Hippocampal formation (tissue), 2 donors: ENCODE measurements at regions not wholly inside any gene's neighbourhood (a gene's known extent, or its start where the extent isn't known, plus 50 kb on each side); places are given as distances from the start of the nearest gene placed in this dataset.
"Not testable (repeated sequence)": the region's sequence is repeated elsewhere in the genome, so short reads cannot be mapped to it uniquely, and the experiment has no call there.

Source experiments
- DNase-seq, 2 donors: peaks; one replicate each; lab custom pipeline; 2025; lab: John Stamatoyannopoulos, UW

- no peak for DNase-seq
Observed at GRCh38 chr18:71249791-71250190, 960.9 kb downstream of the SOCS6 start.

GRCh38 chr18:71242981-71243380 is 954.1 kb downstream of the SOCS6 start:
- DNase-seq = no peak

- DNase-seq = no peak
Observed at GRCh38 chr18:71238974-71239624, 950.3 kb downstream of the SOCS6 start.

DNA sequence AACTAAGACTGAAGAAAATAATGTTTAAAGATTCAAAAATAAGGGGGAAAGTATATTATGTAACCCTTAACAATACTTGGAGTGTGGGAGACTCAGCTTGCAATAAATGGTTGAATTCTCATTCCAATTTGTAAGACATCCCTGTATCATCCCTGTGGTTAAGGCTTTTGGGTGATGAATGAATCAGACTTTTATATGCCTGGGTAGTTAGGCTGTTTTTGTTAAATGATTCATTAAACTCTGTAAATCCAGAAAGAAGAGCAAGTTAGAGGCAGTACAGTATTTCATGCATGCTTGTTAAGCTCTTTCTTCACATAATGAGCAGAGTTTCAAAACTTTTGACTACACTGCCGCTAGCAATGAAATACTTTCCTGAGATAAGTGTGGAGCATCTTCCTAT is 948.8 kb downstream of the SOCS6 start:
- no peak for DNase-seq

- DNase-seq = no peak
Observed at GRCh38 chr18:71233177-71233576, 944.3 kb downstream of the SOCS6 start.

- DNase-seq = no peak
Observed at GRCh38 chr18:71223486-71223885, 934.6 kb downstream of the SOCS6 start.

DNA sequence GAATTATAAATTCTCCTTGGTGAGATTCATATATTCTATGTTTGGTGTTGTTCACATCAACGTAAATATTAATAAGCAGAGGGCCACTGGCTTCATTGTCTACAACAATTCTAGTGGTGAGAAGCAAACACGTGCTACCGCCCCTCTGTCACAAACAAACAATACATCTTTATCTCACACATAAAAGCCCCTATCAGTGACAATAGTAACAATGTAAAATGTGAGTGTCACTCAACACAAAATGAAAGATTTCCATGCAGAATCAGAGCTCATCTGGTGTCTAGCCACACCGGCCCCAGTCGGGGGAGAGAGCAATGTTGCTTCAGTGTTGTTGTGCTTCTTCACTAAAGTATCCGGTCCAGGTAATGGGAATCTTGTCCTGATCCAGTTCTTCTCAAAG is 932.6 kb downstream of the SOCS6 start:
- DNase-seq = peak; percentile 2 to 12

- not testable (repeated sequence) for DNase-seq
Observed at GRCh38 chr18:71212739-71213138, 923.9 kb downstream of the SOCS6 start.

DNA sequence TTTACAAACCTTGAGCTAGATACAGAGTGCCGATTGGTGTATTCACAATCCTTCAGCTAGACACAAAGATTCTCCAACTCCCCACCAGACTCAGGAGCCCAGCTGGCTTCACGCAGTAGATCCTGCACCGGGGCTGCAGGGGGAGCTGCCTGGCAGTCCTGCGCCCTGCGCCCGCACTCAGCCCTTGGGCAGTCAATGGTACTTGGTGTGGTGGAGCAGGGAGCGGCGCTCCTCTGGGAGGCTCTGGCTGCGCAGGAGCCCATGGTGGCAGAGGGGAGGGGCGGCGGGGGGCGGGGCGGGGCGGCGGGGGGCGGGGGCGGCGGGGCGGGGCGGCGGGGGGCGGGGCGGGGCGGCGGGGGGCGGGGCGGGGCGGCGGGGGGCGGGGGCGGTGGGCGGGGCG is 923.4 kb downstream of the SOCS6 start:
- DNase-seq = no peak

GRCh38 chr18:71209944-71210343 is 921.1 kb downstream of the SOCS6 start:
- DNase-seq = no peak

GRCh38 chr18:71194438-71194837 is 905.6 kb downstream of the SOCS6 start:
- no peak for DNase-seq

- peak; percentile 15 to 45 for DNase-seq
Observed at GRCh38 chr18:71189581-71189980, 900.7 kb downstream of the SOCS6 start.

DNA sequence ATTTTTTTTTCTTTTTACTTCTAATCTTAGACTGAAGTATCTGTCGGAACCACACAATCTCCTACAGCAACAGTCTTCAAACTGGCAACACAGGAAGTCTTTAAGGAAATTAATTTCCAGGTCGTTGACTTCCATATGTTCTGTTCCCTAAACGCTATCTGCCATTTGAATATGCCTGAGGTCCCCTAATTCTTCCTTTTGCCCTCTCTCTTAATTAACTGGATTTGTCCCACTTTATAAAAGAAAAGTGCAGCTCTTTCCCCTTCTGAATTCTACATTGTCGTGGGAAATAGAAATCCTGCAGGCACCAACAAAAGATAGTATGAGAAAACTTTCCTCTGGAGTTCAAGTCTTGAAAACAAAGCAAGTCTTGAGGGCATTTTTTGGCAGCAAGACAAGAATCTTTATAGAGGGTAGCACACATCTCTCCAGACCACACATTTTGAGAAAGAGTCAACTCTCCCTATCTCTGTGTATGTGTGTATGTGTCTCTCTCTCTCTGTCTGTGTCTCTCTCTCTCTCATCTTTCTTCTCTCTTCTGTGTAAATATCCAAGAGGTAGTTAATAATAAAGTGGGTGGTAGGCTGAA is 879.8 kb downstream of the SOCS6 start:
- DNase-seq = no peak

GRCh38 chr18:71136487-71136886 is 847.6 kb downstream of the SOCS6 start:
- peak; percentile 12 to 78 for DNase-seq

GRCh38 chr18:71134122-71134521 is 845.3 kb downstream of the SOCS6 start:
- DNase-seq = no peak

DNA sequence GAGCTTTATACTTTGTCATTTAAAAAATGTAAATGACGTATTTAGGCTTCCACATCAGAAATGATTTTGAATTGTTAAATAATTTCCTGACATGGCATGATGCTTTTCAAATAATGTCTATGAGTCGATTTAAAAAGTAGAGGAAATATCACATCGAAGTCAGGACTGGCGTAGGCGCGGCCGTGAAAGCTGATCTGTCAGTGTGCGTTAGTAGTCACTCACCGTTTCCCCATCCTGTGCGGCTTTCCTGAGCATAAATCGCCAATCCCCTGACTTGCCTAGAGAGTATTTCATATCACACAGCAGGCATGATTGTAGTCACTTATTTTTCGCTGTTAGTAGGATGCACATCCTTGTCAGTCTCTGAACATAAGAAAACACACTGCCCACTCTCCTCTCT is 843.1 kb downstream of the SOCS6 start:
- DNase-seq = no peak

DNA sequence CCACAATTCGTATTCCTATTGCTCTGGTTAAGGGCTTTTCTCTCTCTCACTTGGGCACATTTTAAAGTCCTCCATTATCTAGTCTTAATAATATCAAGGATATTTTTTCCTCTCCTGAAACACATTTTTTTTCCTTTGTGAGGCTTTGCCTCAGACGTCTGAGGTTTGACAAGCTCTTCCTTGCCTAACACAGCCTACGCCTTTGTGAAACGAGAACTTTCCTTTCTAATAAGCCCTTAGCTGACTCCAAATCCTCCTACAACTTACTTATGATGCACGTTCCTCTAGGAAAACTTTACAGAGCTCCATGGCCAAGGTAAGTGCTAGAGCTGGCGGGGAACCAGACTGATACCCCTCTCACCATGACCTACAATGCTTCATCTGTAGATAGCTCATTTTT is 841.5 kb downstream of the SOCS6 start:
- DNase-seq = no peak

DNA sequence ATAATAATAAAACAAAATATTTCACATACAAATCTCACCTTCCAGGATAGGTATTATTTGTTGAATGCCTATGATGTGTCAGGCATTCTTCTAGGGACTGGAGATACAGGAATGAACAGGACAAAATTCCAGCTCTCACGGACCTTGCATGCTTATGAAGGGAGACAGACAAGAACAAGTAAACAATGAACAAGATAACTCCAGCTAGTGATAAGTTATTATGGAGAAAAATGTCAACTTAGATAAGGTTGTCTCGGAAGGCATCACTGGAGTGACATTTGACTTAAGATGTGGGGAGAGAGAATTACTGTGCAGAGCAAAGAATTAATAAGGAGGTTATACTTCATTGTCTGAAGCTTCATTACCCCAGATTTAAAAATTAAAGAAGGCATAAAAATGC is 836.7 kb downstream of the SOCS6 start:
- no peak for DNase-seq

DNA sequence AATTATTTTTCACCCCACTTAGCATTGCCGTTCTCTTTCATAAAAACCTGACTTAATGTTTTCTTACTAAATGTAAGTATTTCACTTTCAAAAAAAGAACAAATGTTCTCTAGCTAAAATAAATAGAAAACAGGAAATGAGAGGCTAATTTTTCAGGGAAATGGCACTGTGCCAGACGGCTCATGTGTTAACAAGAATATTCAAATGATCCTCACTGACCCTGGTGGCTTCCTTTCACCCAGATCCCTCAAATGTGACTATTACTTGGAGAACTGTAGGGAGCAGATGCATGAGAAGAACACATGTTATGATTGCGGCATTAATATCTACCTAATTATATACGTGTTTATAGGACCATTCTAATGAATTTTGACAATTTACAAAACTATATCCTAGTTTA is 827.7 kb downstream of the SOCS6 start:
- DNase-seq = no peak

GRCh38 chr18:71115261-71115660 is 826.4 kb downstream of the SOCS6 start:
- no peak for DNase-seq

- DNase-seq = no peak
Observed at GRCh38 chr18:71114550-71115210, 825.8 kb downstream of the SOCS6 start.

DNA sequence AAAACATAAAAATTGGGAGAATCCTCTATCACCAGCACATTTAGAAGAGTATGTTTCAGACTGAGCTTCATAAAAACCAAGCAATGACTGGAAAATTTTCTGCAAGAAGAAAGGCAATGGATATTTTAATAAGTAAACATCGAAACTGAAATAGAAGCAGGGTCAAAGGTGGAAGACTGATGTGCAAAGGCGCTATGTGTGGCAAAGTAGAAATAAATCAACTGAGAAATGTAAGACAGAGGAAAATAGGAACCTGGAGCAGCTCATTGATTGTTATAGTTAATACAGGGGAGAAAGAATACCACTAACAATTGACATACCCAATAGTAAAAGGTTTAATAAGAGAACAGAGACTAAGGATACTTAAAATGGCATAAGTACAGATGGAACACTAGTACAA is 818.4 kb downstream of the SOCS6 start:
- no peak for DNase-seq

DNA sequence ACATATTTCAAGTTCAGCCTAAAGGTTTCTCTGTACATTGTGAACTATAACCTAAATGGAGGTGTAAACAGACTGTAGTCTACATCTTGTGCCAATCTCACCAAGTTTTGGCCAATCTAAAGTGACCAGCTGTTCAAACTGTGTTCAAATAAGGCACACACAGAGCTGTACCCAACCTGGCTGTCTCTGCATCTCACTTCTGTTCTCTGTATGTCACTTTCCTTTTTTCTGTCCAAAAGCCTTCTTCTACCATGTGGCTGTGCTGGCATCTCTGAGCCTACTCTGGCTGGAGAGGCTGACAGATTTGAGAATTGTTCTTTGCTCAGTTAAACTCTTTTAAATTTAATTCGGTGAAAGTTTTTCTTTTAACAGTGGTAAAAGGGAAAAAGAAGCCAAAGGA is 817.9 kb downstream of the SOCS6 start:
- DNase-seq = peak in 1 of 2 donors; percentile 35
